Kidney epithelial cell (primary cell): ENCODE measurements at regions not wholly inside any gene's neighbourhood (a gene's known extent, or its start where the extent isn't known, plus 50 kb on each side); places are given as distances from the start of the nearest gene placed in this dataset.

Experiments used
- DNase-seq: peaks from one replicate; pipeline ENCODE4 v3.0.0-alpha.2; 2010; ENCODE audit warnings: low read depth
- H3K27me3 ChIP-seq: 2 replicates; pipeline ENCODE4 v1.6.0; 2011; ENCODE audit warnings: low read length; ENCODE audit not compliant: control insufficient read depth, insufficient read depth
- H3K36me3 ChIP-seq: 2 replicates; pipeline ENCODE4 v1.5.1; 2011; ENCODE audit warnings: low read length; ENCODE audit not compliant: control insufficient read depth, insufficient read depth
- H3K4me3 ChIP-seq: 2 replicates; pipeline ENCODE4 v1.5.1; 2011; ENCODE audit warnings: low read depth, mild to moderate bottlenecking, control low read depth, low read length
- TF ChIP-seq, protein P1 (sequence below): IDR thresholded peaks from 2 replicates; pipeline ENCODE4 v1.5.1; 2011; ENCODE audit warnings: mild to moderate bottlenecking, moderate library complexity, low read length, control low read depth, inconsistent platforms; ENCODE audit not compliant: insufficient read depth, poor library complexity, severe bottlenecking

DNA sequence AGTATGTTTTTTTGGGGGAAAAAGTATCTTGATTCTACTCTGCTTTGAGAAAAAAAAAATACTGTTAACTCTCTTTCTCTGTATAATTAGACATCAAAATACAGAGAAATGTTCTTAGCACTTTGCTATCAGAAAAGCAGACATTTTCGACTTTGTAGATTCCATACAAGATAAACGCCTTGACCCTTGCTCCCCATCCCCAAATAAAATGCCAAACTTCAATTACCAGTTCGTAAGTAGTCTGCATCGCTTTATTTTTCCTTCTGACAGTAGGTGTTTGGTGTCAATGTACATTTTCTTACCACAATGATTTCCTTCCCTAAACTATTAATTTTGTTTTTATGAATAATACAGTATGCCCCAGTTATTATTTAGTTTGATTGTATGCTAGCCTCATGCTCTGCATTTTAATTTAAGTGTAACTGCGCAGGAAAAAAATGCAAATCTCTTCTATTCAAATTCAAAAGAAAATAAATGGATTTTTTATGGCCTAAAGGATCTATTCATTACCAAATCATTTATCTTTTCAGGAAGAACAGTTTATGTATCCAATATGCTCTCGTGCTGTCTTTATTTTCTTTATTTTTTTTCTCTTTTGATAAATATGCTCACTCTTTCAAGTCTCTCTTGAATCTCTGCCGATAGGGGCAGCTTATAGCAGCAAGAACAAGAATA, 84.8 kb upstream of the ZNF217 start:
- TF ChIP-seq, protein P1, sequence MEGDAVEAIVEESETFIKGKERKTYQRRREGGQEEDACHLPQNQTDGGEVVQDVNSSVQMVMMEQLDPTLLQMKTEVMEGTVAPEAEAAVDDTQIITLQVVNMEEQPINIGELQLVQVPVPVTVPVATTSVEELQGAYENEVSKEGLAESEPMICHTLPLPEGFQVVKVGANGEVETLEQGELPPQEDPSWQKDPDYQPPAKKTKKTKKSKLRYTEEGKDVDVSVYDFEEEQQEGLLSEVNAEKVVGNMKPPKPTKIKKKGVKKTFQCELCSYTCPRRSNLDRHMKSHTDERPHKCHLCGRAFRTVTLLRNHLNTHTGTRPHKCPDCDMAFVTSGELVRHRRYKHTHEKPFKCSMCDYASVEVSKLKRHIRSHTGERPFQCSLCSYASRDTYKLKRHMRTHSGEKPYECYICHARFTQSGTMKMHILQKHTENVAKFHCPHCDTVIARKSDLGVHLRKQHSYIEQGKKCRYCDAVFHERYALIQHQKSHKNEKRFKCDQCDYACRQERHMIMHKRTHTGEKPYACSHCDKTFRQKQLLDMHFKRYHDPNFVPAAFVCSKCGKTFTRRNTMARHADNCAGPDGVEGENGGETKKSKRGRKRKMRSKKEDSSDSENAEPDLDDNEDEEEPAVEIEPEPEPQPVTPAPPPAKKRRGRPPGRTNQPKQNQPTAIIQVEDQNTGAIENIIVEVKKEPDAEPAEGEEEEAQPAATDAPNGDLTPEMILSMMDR, result no peak
- H3K27me3 ChIP-seq, result no peaks in the 10 kb centered on the region
- H3K4me3 ChIP-seq, result no peak overlapping the region
- no peaks in the 10 kb centered on the region for H3K36me3 ChIP-seq
- no peak for DNase-seq

DNA sequence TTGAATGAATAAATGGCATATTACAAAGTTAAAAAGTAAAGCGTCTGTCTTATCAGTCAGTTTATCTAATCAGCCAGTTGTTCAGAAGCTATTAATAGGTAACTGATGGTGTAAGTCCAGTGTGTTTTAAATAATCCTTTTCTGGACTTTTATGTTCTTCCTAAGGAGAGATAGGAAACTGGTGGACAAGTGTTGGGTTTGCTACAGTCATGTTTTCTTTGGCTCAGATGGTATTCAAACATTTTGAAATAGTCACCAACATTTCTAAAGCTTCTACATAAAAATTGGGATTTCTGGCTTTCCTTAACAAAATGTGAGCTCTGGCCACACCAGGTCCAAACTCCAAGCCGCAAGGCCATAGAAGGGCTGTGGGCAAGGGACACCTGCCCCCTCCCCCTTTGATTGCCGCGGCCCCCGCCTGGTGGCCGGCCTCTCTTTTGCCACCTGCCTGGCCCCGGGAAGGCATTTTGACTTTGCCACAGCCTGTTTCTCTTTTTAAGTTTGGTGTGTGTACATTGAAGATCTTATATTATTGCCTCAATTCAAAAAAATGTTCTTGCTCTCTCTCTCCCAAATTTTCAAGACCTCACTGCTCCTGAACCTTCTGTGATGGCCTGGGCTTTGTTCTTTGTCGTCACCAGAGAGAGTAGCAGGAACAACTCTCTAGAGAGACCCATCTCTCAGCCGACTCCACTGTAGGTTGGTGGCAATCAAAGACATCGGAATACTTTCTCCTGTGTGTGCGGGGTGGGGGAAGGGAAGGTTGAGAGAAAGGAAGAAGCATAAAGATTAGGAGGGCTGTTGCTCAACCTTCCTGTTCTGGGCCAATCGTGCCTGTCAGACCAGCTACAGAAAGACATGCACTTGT, 84.0 kb upstream of the ZNF217 start:
- Histone ChIP-seq H3K27me3 (no peaks in the 10 kb centered on the region), H3K36me3 (no peaks in the 10 kb centered on the region), H3K4me3 (no peak overlapping the region)
- TF ChIP-seq, protein P1, result no peak
- DNase-seq, result no peak

DNA sequence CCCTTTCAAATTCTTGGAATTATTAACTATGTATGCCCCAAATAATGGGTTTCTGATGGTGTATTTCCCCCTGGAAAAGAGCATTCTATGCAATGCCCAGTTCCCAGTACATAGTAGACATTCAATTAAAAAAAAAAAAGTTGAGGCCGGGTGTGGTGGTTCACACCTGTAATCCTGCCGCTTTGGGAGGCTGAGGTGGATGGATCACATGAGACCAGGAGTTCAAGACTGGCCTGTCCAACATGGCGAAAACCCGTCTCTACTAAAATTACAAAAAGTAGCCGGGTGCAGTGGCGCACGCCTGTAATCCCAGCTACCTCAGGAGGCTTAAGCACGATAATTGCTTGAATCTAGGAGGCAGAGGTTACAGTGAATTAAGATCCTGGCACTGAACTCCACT, 83.3 kb upstream of the ZNF217 start:
- TF ChIP-seq, protein P1, result no peak
- H3K4me3 ChIP-seq, result no peak overlapping the region
- H3K27me3 ChIP-seq, result no peaks in the 10 kb centered on the region
- no peaks in the 10 kb centered on the region for H3K36me3 ChIP-seq
- DNase-seq, result no peak

DNA sequence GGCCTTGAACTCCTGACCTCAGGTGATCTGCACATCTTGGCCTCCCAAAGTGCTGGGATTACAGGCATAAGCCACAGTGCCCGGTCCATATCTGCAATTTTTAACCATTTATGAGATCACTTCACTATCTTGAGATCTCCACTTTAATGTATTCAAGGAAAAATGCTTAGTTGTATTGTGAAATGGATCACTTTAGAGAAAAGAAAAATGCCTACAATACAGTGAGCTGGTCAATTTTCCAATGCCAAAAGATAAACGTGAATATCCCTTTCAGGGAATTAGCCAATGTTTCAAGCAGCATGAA, 82.8 kb upstream of the ZNF217 start:
- no peaks in the 10 kb centered on the region for H3K36me3 ChIP-seq
- TF ChIP-seq, protein P1, result no peak
- H3K4me3 ChIP-seq, result no peak overlapping the region
- DNase-seq, result no peak
- H3K27me3 ChIP-seq, result no peaks in the 10 kb centered on the region

DNA sequence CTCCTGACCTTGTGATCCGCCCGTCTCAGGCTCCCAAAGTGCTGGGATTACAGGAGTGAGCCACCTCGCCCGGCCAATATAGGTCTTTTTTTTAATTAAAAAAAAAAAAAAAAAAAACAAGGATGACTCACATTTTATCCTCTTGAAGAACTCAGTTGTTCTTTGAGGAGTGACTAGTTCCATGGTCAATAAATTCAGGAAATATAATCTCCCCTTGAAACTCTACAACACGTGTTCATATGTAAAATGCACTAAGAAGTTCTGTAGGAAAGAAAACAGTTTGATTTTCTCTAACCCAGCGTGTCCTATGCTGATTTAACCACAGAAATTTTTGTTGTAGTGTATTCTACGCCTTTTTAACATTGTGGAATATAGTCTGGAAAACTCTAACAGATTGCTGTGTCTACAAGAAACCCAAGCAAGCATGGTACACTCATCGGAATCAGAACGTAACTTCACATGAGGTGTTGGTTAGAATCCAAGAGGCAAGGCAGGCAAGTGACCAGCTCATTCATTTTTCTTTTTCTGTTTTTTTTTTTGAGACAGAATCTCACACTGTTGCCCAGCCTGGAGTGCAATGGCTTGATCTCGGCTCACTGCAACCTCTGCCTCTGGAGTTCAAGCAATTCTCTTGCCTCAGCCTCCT, 79.0 kb upstream of the ZNF217 start:
- DNase-seq, result peak; percentile 70
- H3K4me3 ChIP-seq, result no peak overlapping the region
- TF ChIP-seq, protein P1, result no peak
- no peaks in the 10 kb centered on the region for H3K27me3 ChIP-seq
- H3K36me3 ChIP-seq, result no peaks in the 10 kb centered on the region
